ENCODE measurements at regions not wholly inside any gene's neighbourhood (a gene's known extent, or its start where the extent isn't known, plus 50 kb on each side); places are given as distances from the start of the nearest gene placed in this dataset.

DNA sequence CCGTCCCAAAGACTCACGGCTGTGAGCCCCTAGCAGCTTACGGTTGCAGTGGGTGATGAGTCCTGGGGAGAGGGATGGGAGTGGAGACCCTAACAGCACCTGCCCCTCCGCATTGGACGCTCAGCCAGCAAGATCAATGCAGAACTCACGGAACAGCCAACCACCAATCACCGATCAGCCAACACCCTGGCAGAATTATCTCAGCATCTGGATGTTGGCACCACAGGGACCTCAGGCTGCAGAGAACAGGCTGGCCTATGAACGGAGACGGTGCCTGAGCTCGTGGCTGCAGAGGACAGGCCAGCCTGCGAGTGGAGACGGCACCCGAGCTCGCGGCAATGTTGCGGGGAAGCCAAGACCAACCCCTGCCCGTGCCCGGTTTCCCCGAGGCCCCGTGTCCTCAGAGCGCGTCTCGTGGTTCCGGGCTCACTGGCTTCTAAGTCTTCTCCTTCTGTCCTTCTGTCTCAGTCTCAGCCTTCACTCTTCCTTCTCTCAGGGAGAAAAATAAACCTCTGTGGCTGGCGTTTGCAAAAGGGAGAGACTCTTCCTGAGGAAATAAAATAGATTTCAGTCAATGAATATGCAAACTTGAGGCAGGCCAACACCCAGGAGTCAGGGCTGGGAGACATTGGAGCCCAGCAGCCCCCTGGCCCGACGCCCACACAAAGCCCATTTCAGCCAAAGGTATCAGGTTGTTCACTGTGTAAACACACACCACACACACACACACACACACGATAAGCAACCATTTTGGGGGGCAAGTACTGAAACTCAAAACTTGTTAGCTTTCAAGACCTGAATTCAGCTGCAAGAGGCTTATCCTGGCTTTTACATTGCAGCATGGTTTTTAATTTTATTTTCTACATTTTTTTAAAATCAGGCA, 67.8 kb downstream of the SIK1 start:
- TF ChIP-seq CTCF (IDR thresholded peaks at IDR 0.05 in 8 of 11, conservative IDR thresholded peaks at IDR 0.05 in 3 of 11) = no peak
- TF ChIP-seq POLR2AphosphoS5 (IDR thresholded peaks at IDR 0.05) = no peak
- TF ChIP-seq POLR2A (IDR thresholded peaks at IDR 0.05) = no peak
